ENCODE measurements at regions not wholly inside any gene's neighbourhood (a gene's known extent, or its start where the extent isn't known, plus 50 kb on each side); places are given as distances from the start of the nearest gene placed in this dataset.

- Histone ChIP-seq H3K4me3 (ENCODE audit: control insufficient read depth in 2 of 3, extremely low read depth in 1 of 3, insufficient read depth in 2 of 3, low read depth in 1 of 3, low read length in 3 of 3) (no peak overlapping the region), H3K4me2 (ENCODE audit: control insufficient read depth, extremely low read depth, insufficient read depth, low read depth, low read length) (no peak overlapping the region), H3K79me2 (ENCODE audit: control insufficient read depth, insufficient read depth, low read length) (no peaks in the 10 kb centered on the region), H2AFZ (ENCODE audit: control insufficient read depth, low read length) (no peak overlapping the region), H3K4me1 (ENCODE audit: control insufficient read depth, extremely low read depth, insufficient read depth, low read length) (no peaks in the 10 kb centered on the region), H3K36me3 (ENCODE audit: control insufficient read depth in 2 of 2, extremely low read depth in 1 of 2, insufficient read depth in 2 of 2, low read length in 2 of 2) (no peaks in the 10 kb centered on the region), H3K9ac (ENCODE audit: control insufficient read depth, extremely low read depth, insufficient read depth, low read length) (no peak overlapping the region), H4K20me1 (ENCODE audit: control insufficient read depth, extremely low read depth, insufficient read depth, low read length) (no peaks in the 10 kb centered on the region), H3K9me1 (ENCODE audit: control insufficient read depth, extremely low read depth, insufficient read depth, low read length) (no peaks in the 10 kb centered on the region), H3K27me3 (ENCODE audit: control insufficient read depth, extremely low read depth, insufficient read depth, low read length) (peaks cover 4% of the 10 kb centered on the region), H3K9me3 (ENCODE audit: control insufficient read depth, low read depth, low read length) (no peaks in the 10 kb centered on the region), H3K27ac (ENCODE audit: control insufficient read depth, insufficient read depth, low read length) (no peak overlapping the region)
- no peak for DNase-seq (ENCODE audit: low read depth, low spot score)
- no peak for FAIRE-seq
- TF ChIP-seq CTCF (optimal IDR thresholded peaks at IDR 0.05 in 1 of 3, IDR thresholded peaks at IDR 0.05 in 1 of 3, conservative IDR thresholded peaks at IDR 0.05 in 1 of 3; ENCODE audit: extremely low read depth in 1 of 3, insufficient read depth in 2 of 3, low read length in 3 of 3), result no peak
- no peak for TF ChIP-seq EZH2 (IDR thresholded peaks at IDR 0.05; ENCODE audit: low read length)
- dilution Hi-C loops (cut with MboI; ENCODE audit: extremely low pct_ligation_motif_present, low sequenced_read_pairs), result no loop called here
Measured at GRCh38 chr6:159439651-159440050, 253.4 kb downstream of the SOD2 start.

- Histone ChIP-seq H2AFZ (ENCODE audit: control insufficient read depth, low read length) (no peak overlapping the region), H3K27me3 (ENCODE audit: control insufficient read depth, extremely low read depth, insufficient read depth, low read length) (peaks cover 4% of the 10 kb centered on the region), H3K4me1 (ENCODE audit: control insufficient read depth, extremely low read depth, insufficient read depth, low read length) (no peaks in the 10 kb centered on the region), H4K20me1 (ENCODE audit: control insufficient read depth, extremely low read depth, insufficient read depth, low read length) (no peaks in the 10 kb centered on the region), H3K9ac (ENCODE audit: control insufficient read depth, extremely low read depth, insufficient read depth, low read length) (no peak overlapping the region), H3K4me3 (ENCODE audit: control insufficient read depth in 2 of 3, extremely low read depth in 1 of 3, insufficient read depth in 2 of 3, low read depth in 1 of 3, low read length in 3 of 3) (no peak overlapping the region), H3K4me2 (ENCODE audit: control insufficient read depth, extremely low read depth, insufficient read depth, low read depth, low read length) (no peak overlapping the region), H3K36me3 (ENCODE audit: control insufficient read depth in 2 of 2, extremely low read depth in 1 of 2, insufficient read depth in 2 of 2, low read length in 2 of 2) (no peaks in the 10 kb centered on the region), H3K79me2 (ENCODE audit: control insufficient read depth, insufficient read depth, low read length) (no peaks in the 10 kb centered on the region), H3K27ac (ENCODE audit: control insufficient read depth, insufficient read depth, low read length) (no peak overlapping the region), H3K9me1 (ENCODE audit: control insufficient read depth, extremely low read depth, insufficient read depth, low read length) (no peaks in the 10 kb centered on the region), H3K9me3 (ENCODE audit: control insufficient read depth, low read depth, low read length) (no peaks in the 10 kb centered on the region)
- dilution Hi-C loops (cut with MboI; ENCODE audit: extremely low pct_ligation_motif_present, low sequenced_read_pairs), result no loop called here
- FAIRE-seq (no peak), DNase-seq (ENCODE audit: low read depth, low spot score) (no peak)
- no peak for TF ChIP-seq CTCF (optimal IDR thresholded peaks at IDR 0.05 in 1 of 3, IDR thresholded peaks at IDR 0.05 in 1 of 3, conservative IDR thresholded peaks at IDR 0.05 in 1 of 3; ENCODE audit: extremely low read depth in 1 of 3, insufficient read depth in 2 of 3, low read length in 3 of 3)
- TF ChIP-seq EZH2 (IDR thresholded peaks at IDR 0.05; ENCODE audit: low read length), result no peak
Measured at GRCh38 chr6:159438106-159438505, 254.9 kb downstream of the SOD2 start.

Measured in keratinocyte (primary cell).